Psoas muscle (tissue), 7 donors: ENCODE measurements at regions not wholly inside any gene's neighbourhood (a gene's known extent, or its start where the extent isn't known, plus 50 kb on each side); places are given as distances from the start of the nearest gene placed in this dataset.

ENCODE experiments used
- ATAC-seq, 4 donors: fragments of 200-7000 bp; cut with Tn5 transposase; one replicate each; pipeline ENCODE4 v1.9.1; 2020; ENCODE audit warnings: moderate library complexity in 3 of 4, mild to moderate bottlenecking in 2 of 4
- DNase-seq, 2 donors: peaks; one replicate each; pipeline ENCODE4 v3.0.0-alpha.2; 2020
- H3K27ac ChIP-seq: fragments of 200-600 bp; one replicate; pipeline ENCODE4 v1.8.0; 2022
- H3K27me3 ChIP-seq, 3 donors: fragments of 200-600 bp in 1 of 3; one replicate each; pipeline versions ENCODE4 v1.6.1 to v1.8.0; 2013 to 2022; ENCODE audit warnings: low read length in 2 of 3, mild to moderate bottlenecking in 2 of 3, moderate library complexity in 1 of 3; ENCODE audit not compliant: insufficient read depth in 3 of 3
- H3K36me3 ChIP-seq, 2 donors: fragments of 200-600 bp in 1 of 2; one replicate each; pipeline versions ENCODE4 v1.6.1 to v1.8.0; 2013 to 2022; ENCODE audit warnings: low read depth in 1 of 2, mild to moderate bottlenecking in 1 of 2, moderate library complexity in 1 of 2; ENCODE audit not compliant: insufficient read depth in 1 of 2
- H3K4me1 ChIP-seq: fragments of 200-600 bp; one replicate; pipeline ENCODE4 v1.8.0; 2022
- H3K4me3 ChIP-seq: fragments of 200-600 bp; one replicate; pipeline ENCODE4 v1.8.0; 2022; ENCODE audit warnings: mild to moderate bottlenecking
- H3K9me3 ChIP-seq: fragments of 200-600 bp; one replicate; pipeline ENCODE4 v1.8.0; 2022
- WGBS, 3 donors: extraction: QIAGEN DNeasy Blood & Tissue Kit; methylation state at CpG; one replicate each; pipeline versions ENCODE4 v1.1.6 to v1.1.7; 2013; 5-methylcytosine and 5-hydroxymethylcytosine counted together
- intact Hi-C, 2 donors: fragments of 100-400 bp; cut with DNase I; formaldehyde crosslinking; loops; one replicate each; pipeline versions ENCODE4 v1.11.0 to v1.14.2; 2022
- TF ChIP-seq, protein P1 (sequence below): fragments of 200-600 bp; IDR thresholded peaks from one replicate; pipeline ENCODE4 v1.8.0; 2022; ENCODE audit warnings: antibody characterized with exemption
- donor health status: healthy with polysubstance abuse.
- donor health status: DM: no; HTN: no; CAD: no; lungs with moderate emphysema.
- donor health status: Bipolar disorder and iron deficiency.
- donor health status: healthy.
- donor health status: DM: yes; HTN: yes; CAD: no.
- donor health status: DM: no; HTN: no; CAD: no.
- donor health status: DM: yes; HTN: yes; CAD: no.

DNA sequence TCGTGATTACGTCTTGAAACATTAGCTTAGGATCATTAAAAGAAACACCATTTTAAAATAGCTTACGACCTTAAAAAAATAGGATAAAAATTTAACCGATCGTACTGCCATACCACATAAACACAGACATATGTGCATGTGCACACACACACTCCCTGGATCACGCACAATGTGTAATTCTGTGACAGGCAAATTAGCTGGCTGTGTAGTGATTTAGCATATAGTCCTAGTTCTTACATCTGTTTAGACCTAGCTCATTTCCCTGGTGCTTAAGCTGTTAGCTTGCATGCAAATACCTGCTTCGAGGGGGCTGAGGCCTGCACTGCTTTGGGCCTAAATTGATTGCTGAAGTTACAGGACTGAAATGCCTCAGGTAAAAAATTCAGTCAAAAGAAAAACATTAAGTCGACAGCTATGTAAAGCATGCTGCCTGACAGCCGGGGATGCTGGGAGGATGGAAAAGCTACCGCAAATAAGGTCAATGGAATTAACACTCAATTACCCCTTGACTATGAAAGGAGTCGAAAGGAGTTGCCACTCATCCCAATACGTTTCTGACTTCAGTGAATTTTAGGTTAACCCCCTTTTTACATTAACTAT, 267.1 kb upstream of the FZD8 start:
- H3K4me1 ChIP-seq: no peaks in the 10 kb centered on the region
- intact Hi-C loops: no loop called here
- WGBS, 3 donors: 88 to 91% (median 88%) methylated on average over 12 of the region's 12 CpGs
- no peaks in the 10 kb centered on the region for H3K36me3 ChIP-seq
- H3K27me3 ChIP-seq: no peaks in the 10 kb centered on the region
- ATAC-seq (no peak), DNase-seq (no peak)
- H3K9me3 ChIP-seq: no peaks in the 10 kb centered on the region
- H3K27ac ChIP-seq: no peak overlapping the region
- TF ChIP-seq, protein P1, sequence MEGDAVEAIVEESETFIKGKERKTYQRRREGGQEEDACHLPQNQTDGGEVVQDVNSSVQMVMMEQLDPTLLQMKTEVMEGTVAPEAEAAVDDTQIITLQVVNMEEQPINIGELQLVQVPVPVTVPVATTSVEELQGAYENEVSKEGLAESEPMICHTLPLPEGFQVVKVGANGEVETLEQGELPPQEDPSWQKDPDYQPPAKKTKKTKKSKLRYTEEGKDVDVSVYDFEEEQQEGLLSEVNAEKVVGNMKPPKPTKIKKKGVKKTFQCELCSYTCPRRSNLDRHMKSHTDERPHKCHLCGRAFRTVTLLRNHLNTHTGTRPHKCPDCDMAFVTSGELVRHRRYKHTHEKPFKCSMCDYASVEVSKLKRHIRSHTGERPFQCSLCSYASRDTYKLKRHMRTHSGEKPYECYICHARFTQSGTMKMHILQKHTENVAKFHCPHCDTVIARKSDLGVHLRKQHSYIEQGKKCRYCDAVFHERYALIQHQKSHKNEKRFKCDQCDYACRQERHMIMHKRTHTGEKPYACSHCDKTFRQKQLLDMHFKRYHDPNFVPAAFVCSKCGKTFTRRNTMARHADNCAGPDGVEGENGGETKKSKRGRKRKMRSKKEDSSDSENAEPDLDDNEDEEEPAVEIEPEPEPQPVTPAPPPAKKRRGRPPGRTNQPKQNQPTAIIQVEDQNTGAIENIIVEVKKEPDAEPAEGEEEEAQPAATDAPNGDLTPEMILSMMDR: no peak
- no peak overlapping the region for H3K4me3 ChIP-seq

DNA sequence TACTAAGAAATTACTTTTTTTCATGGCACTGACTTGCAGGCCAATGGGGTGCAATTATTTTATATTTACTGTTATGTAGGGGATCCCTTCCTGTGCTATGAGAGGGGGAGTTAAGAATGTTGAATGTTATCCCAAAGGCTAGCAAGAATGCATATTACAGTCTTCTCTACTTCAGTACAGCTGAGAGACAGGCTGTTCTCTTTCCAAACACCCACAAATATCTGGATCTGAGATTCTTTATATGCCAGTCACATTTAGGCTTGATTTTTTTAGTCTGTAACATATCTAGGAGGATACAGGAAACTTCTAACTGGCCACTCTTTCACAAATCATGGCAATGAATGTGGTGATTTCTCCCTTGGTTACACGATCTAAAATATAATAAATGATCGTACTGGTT, 266.4 kb upstream of the FZD8 start:
- 88 to 94% (median 90%) methylated on average over 2 of the region's 2 CpGs for WGBS, 3 donors
- H3K27ac ChIP-seq: no peak overlapping the region
- intact Hi-C loops: no loop called here

DNA sequence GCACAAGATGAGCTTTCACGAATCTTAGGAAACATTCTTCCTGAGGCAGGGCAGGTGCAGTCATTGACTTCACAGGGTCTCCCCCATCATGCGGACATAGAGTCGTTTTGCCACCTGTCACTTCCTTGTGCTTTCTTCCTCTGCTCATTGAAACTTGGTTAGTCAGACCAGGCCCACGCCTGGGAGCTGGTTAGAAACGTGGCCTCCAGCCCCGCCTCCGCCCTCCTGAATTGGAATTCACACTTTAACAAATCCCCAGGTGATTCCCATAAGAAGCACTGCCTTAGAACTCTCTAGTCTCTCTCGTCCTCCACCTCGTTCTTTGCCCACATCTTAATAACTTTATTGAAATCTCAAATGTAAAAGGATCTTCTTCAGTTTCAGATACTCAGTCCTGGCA, 265.5 kb upstream of the FZD8 start:
- TF ChIP-seq, protein P1: no peak
- Histone ChIP-seq H3K4me1 (no peaks in the 10 kb centered on the region), H3K36me3 (no peaks in the 10 kb centered on the region), H3K27me3 (no peaks in the 10 kb centered on the region), H3K9me3 (no peaks in the 10 kb centered on the region), H3K4me3 (no peak overlapping the region), H3K27ac (no peak overlapping the region)
- DNase-seq (no peak), ATAC-seq (no peak)
- intact Hi-C loops: no loop called here
- 80 to 83% (median 83%) methylated on average over 9 of the region's 9 CpGs for WGBS, 3 donors

More for the DNA sequence above, 266.4 kb upstream of the FZD8 start:
- DNase-seq: no peak
- H3K4me1 ChIP-seq: no peaks in the 10 kb centered on the region
- H3K4me3 ChIP-seq: no peak overlapping the region
- no peak for ATAC-seq
- H3K27me3 ChIP-seq: no peaks in the 10 kb centered on the region
- H3K36me3 ChIP-seq: no peaks in the 10 kb centered on the region
- TF ChIP-seq, protein P1: no peak
- H3K9me3 ChIP-seq: no peaks in the 10 kb centered on the region

DNA sequence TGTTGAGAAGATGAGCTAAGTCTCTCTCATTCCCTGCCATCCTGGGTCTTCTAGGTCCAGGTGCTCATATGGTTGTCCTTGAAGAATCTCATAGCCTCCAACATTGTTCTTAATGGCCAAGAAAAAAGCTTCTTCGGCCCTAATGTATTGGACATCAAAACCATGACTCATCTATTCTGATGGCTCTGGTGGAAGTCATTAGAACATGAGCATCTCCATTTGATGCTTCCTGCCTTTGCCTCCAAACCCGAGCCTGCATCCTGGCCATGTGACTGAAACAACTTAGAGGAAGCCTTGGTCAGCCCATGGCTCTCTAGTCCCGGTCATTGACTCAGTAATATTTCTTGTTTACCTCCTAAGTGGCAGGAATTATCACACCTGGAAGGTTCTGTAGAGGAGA, 264.1 kb upstream of the FZD8 start:
- ATAC-seq: no peak
- intact Hi-C loops: no loop called here
- no peaks in the 10 kb centered on the region for H3K36me3 ChIP-seq
- TF ChIP-seq, protein P1: no peak
- no peaks in the 10 kb centered on the region for H3K9me3 ChIP-seq
- no peaks in the 10 kb centered on the region for H3K27me3 ChIP-seq
- no peaks in the 10 kb centered on the region for H3K4me1 ChIP-seq
- H3K4me3 ChIP-seq: no peak overlapping the region
- no peak for DNase-seq
- no peak overlapping the region for H3K27ac ChIP-seq
- WGBS, 3 donors: 78 to 83% (median 81%) methylated on average over 3 of the region's 3 CpGs

DNA sequence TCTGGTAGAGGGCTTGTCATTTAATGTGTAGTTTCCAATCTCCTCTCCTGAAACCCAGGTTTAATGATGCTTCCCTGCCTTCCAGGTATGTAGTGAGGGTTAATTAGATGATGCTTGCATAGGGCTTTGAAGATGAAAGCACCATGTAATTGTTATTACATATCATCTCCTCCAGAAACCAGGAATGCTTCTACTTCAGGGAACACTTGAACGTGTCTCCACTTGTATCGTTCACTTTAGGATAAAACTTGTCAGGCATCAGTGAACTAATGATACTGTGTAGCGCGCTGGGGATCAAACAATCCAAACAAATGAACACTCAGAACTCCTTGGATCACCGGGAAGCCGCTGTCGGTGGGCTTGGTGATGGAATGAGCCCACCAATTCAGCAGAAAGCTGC, 260.9 kb upstream of the FZD8 start:
- Histone ChIP-seq H3K27ac (no peak overlapping the region), H3K4me1 (no peaks in the 10 kb centered on the region), H3K4me3 (no peak overlapping the region), H3K27me3 (peaks cover 0 to 2% (median 0%) of the 10 kb centered on the region in 3 donors), H3K36me3 (no peaks in the 10 kb centered on the region), H3K9me3 (no peaks in the 10 kb centered on the region)
- intact Hi-C loops: no loop called here
- ATAC-seq: no peak
- TF ChIP-seq, protein P1: no peak
- no peak for DNase-seq
- WGBS, 3 donors: 93 to 98% (median 96%) methylated on average over 7 of the region's 7 CpGs
